Ovary (tissue), 7 donors: ENCODE measurements at regions not wholly inside any gene's neighbourhood (a gene's known extent, or its start where the extent isn't known, plus 50 kb on each side); places are given as distances from the start of the nearest gene placed in this dataset.
A peak's percentile ranks its signal among the peaks of the same experiment; 100 is the strongest.

ENCODE experiments used
- DNase-seq, 5 donors: peaks; one replicate each; pipeline ENCODE4 v3.0.0-alpha.2; 2019 to 2020
- H3K27ac ChIP-seq, 2 donors: fragments of 200-600 bp; one replicate each; pipeline versions ENCODE4 v1.5.1 to v1.8.0; 2019 to 2022
- H3K27me3 ChIP-seq: fragments of 200-600 bp; one replicate; pipeline ENCODE4 v1.8.0; 2022
- H3K36me3 ChIP-seq: fragments of 200-600 bp; sonication (generic); one replicate; pipeline ENCODE4 v1.5.1; 2019
- H3K4me1 ChIP-seq: one replicate; pipeline ENCODE4 v1.8.1; 2013; ENCODE audit warnings: mild to moderate bottlenecking, moderate library complexity; ENCODE audit not compliant: insufficient read depth
- H3K4me3 ChIP-seq: fragments of 200-600 bp; sonication (generic); one replicate; pipeline ENCODE4 v1.5.1; 2017
- H3K9me3 ChIP-seq, 2 donors: fragments of 200-600 bp in 1 of 2; sonication (generic) in 1 of 2; one replicate each; pipeline versions ENCODE4 v1.5.1 to v1.8.1; 2013 to 2019; ENCODE audit warnings: mild to moderate bottlenecking in 1 of 2, moderate library complexity in 1 of 2
- EP300 ChIP-seq: sonication (generic); formaldehyde crosslinking; IDR thresholded peaks from one replicate; pipeline ENCODE4 v1.6.1; 2017; ENCODE audit warnings: antibody characterized with exemption
- POLR2A ChIP-seq: fragments of 450-650 bp; IDR thresholded peaks from one replicate; pipeline ENCODE4 v1.6.1; 2017; ENCODE audit warnings: antibody characterized with exemption, mild to moderate bottlenecking, moderate library complexity
- WGBS, 3 donors: extraction: QIAGEN DNeasy Blood & Tissue Kit in 1 of 3; methylation state at CpG; one replicate each; pipeline versions ENCODE4 v1.1.5 to v1.1.7; 2013 to 2017; 5-methylcytosine and 5-hydroxymethylcytosine counted together
- intact Hi-C, 4 donors: fragments of 100-400 bp; cut with DNase I; formaldehyde crosslinking; loops; one replicate each; pipeline versions ENCODE4 v1.11.0 to v1.15.1; 2022 to 2023
- TF ChIP-seq, protein P1 (sequence below), 3 donors: fragments of 450-650 bp in 2 of 3; fragments of 200-600 bp in 1 of 3; IDR thresholded peaks; one replicate each; pipeline versions ENCODE4 v1.5.1 to v1.8.0; 2016 to 2022; ENCODE audit warnings: antibody characterized with exemption in 3 of 3, mild to moderate bottlenecking in 1 of 3
- donor health status: DM: no; HTN: no; CAD: no; lungs with moderate emphysema.
- donor health status: DM: no; HTN: no; CAD: no.
- donor health status: Bipolar disorder and iron deficiency.
- donor health status: DM: no; HTN: no; CAD: no.
- donor health status: DM: yes; HTN: yes; CAD: no.

DNA sequence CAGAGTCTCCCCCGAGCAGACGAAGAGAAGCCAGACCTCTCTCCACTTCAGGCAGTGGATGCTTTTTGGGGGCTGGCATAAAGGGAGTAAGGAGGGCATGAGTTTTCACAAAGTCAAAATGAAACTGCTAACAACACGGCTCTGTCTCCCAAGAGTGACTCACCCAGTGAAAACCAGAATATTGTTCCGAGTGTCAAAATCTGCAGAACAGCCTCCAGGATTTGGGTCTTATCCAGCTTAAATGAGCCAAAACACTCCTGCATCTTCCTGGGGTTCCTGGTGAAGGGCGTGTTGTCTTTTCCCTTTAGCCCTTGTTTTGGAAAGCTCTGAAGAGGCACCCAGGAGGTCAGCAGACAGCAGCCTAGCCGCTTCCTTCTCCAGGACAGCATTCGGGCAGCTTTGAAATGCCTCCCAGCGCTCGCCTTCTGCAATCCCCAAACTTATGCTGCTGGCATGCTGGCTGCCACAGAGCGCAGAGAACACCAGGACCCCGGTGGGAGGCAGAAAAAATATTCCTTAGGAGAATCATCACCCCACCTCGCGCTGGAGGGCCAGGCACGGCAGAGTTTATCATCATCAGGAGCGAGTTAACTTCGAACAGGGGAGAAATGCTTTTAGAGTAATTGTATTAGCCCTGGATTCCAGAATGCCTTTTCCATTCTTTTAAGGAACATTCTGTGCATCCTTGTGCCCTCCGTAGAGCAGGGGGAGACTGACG is 117.7 kb upstream of the NCOR2 start:
- 5 to 12% (median 10%) methylated on average over 18 of the region's 18 CpGs for WGBS, 3 donors
- H3K4me1 ChIP-seq: peaks cover 13% of the 10 kb centered on the region
- H3K27me3 ChIP-seq: no peaks in the 10 kb centered on the region
- no peaks in the 10 kb centered on the region for H3K9me3 ChIP-seq
- peak; percentile 67 to 73 (median 69) for DNase-seq
- peak overlapping the region; percentile 26 for H3K4me3 ChIP-seq
- intact Hi-C loops: loop anchor here in 2 of 4 donors (10.0 kb wide), 1 partner anchor 120 kb away; the partner anchor contains the start of gene NCOR2 (in 2 of the 2)
- peak overlapping the region; percentile 22 to 67 for H3K27ac ChIP-seq
- TF ChIP-seq, protein P1, sequence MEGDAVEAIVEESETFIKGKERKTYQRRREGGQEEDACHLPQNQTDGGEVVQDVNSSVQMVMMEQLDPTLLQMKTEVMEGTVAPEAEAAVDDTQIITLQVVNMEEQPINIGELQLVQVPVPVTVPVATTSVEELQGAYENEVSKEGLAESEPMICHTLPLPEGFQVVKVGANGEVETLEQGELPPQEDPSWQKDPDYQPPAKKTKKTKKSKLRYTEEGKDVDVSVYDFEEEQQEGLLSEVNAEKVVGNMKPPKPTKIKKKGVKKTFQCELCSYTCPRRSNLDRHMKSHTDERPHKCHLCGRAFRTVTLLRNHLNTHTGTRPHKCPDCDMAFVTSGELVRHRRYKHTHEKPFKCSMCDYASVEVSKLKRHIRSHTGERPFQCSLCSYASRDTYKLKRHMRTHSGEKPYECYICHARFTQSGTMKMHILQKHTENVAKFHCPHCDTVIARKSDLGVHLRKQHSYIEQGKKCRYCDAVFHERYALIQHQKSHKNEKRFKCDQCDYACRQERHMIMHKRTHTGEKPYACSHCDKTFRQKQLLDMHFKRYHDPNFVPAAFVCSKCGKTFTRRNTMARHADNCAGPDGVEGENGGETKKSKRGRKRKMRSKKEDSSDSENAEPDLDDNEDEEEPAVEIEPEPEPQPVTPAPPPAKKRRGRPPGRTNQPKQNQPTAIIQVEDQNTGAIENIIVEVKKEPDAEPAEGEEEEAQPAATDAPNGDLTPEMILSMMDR (IDR thresholded peaks at IDR 0.05): no peak
- TF ChIP-seq POLR2A (no peak), EP300 (no peak)
- H3K36me3 ChIP-seq: no peaks in the 10 kb centered on the region

DNA sequence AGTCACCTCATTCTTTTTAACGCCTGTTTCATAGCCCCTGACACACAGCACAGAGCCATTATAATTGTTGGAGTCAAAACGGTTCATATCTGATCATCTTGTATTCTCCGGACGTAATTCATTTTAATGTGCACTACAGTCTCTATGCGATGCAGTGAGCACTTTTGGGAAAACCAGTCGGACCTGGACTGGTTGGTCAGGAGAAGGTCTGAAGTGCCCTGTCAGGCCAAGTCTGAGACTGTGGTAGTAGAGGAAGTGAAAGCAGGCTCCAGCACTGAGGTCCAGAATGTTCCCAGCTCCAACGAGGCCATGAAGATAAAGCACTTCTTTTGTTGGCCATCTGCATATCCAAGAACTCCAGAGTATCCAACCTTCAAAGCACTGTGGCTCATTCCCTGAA is 117.1 kb upstream of the NCOR2 start:
- peak overlapping the region; percentile 22 to 67 for H3K27ac ChIP-seq
- DNase-seq: peak in 2 of 5 donors; percentile 19 to 42

DNA sequence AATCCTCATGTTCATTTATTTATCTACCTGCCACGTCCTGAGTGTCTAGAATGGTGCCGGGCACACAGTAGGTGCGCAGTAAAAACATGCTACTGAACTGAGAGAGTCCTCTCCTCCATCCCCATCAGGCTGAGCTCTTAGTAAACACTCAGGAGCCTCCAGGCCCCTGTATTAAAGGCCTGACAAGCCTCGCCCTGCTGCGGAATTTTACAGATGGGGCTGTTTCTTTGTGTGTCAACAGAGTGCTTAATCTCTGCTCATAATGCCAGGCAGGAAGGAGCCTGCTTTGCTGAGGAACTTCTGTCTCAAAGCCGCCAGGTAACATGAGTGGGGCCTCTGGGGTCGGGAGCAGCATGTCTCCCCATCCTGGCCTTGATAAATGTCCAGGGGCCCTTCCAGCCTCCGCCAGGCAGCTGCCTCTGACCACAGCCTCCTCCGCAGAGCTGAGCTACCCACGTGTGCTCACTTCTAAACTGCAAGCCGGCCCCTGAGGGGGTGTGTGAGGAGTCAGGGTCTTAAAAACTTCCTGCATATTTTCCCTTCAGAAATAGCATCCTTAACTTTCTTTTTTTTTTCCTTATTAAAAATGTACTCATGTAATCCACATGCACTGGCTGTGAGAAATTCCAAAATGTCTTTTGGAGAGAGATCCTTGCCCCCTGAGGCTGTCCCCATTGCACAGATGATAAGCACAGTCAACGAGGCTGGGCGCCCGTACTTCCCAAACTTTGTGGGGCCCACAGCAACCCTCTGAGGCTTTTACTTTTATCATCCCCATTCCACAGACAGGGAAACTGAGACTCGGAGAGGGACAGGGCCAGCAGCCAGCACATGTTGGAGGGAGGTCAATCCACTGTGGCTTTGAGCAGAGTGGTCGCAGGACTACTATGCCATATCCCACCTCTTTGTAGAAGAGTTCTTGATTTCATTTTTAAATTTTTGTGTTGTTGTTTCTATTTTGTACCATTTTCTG is 116.0 kb upstream of the NCOR2 start:
- Histone ChIP-seq H3K36me3 (no peaks in the 10 kb centered on the region), H3K9me3 (no peaks in the 10 kb centered on the region), H3K4me1 (peaks cover 19% of the 10 kb centered on the region), H3K4me3 (no peak overlapping the region), H3K27me3 (no peaks in the 10 kb centered on the region), H3K27ac (peak overlapping the region in 1 of 2 donors; percentile 13)
- no peak for TF ChIP-seq EP300
- TF ChIP-seq, protein P1 (IDR thresholded peaks at IDR 0.05): no peak
- 60 to 61% (median 60%) methylated on average over 16 of the region's 16 CpGs for WGBS, 3 donors
- no peak for DNase-seq
- intact Hi-C loops: loop anchor here in 2 of 4 donors (10.0 kb wide), 1 partner anchor 119 kb away; the partner anchor contains the start of gene NCOR2 (in 2 of the 2)

More for the DNA sequence above, 117.1 kb upstream of the NCOR2 start:
- Histone ChIP-seq H3K9me3 (no peaks in the 10 kb centered on the region), H3K4me1 (peaks cover 17% of the 10 kb centered on the region), H3K4me3 (peak overlapping the region; percentile 26), H3K27me3 (no peaks in the 10 kb centered on the region), H3K36me3 (no peaks in the 10 kb centered on the region)
- TF ChIP-seq POLR2A (no peak), EP300 (no peak)
- TF ChIP-seq, protein P1 (IDR thresholded peaks at IDR 0.05): no peak
- 36 to 56% (median 48%) methylated on average over 7 of the region's 7 CpGs for WGBS, 3 donors
- intact Hi-C loops: loop anchor here in 2 of 4 donors (10.0 kb wide), 1 partner anchor 120 kb away; the partner anchor contains the start of gene NCOR2 (in 2 of the 2)

DNA sequence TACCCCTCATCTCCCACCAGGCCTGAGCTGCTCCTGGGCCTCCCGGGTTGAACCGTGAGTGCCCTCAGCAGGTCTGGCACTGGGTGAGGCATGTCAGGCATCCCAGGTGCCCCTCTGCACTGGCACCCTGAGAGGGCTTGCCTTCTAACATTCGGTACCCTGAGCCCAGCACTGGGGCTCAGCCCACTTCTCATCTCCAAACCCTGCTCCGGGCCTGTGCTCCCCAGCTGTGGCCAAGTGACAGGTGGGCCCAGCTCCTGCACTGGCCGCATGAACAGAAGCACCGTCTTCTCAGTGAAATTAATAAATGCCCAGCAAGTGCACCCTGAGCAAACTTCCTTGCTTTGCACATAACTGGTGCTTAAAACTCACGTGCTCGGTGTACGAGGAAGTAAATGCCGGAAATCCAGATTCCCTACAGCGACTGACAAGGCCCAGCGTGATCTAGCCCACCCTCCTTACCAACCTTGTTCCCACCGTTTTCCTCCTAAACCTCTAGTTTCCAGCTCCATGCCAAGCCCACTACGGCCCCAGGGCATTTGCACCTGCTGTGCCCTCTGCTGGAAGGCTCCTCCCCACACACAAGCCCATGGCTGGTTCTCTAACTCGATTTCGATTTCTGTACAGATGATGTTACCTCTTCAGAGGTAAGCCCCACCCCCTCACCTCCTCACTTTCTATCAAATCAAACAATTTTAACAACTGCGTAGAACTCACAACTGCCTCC is 115.2 kb upstream of the NCOR2 start:
- DNase-seq: no peak
- Histone ChIP-seq H3K9me3 (no peaks in the 10 kb centered on the region), H3K4me1 (peaks cover 16% of the 10 kb centered on the region), H3K27me3 (no peaks in the 10 kb centered on the region), H3K27ac (peak overlapping the region in 1 of 2 donors; percentile 13), H3K36me3 (no peaks in the 10 kb centered on the region), H3K4me3 (no peak overlapping the region)
- intact Hi-C loops: loop anchor here in 2 of 4 donors (10.0 kb wide), 1 partner anchor 118 kb away; the partner anchor contains the start of gene NCOR2 (in 2 of the 2)
- WGBS, 3 donors: 94 to 97% (median 96%) methylated on average over 17 of the region's 17 CpGs
- TF ChIP-seq, protein P1 (IDR thresholded peaks at IDR 0.05): no peak
- TF ChIP-seq POLR2A: no peak
- no peak for TF ChIP-seq EP300
